Tibial nerve (tissue), 4 donors: ENCODE measurements at regions not wholly inside any gene's neighbourhood (a gene's known extent, or its start where the extent isn't known, plus 50 kb on each side); places are given as distances from the start of the nearest gene placed in this dataset.

ENCODE experiments used
- CTCF ChIP-seq, 5 experiments: fragments of 200-600 bp in 3 of 5; fragments of 450-650 bp in 2 of 5; sonication (generic) in 3 of 5; IDR thresholded peaks; one replicate each; pipeline ENCODE4 v1.5.1; 2016 to 2019; ENCODE audit warnings: antibody characterized with exemption in 5 of 5, mild to moderate bottlenecking in 3 of 5, moderate library complexity in 2 of 5
- EP300 ChIP-seq, 2 donors: sonication (generic); formaldehyde crosslinking; IDR thresholded peaks; one replicate each; pipeline ENCODE4 v1.6.1; 2017; ENCODE audit warnings: antibody characterized with exemption in 2 of 2, mild to moderate bottlenecking in 1 of 2
- POLR2A ChIP-seq, 2 donors: fragments of 450-650 bp; IDR thresholded peaks; one replicate each; pipeline ENCODE4 v1.6.1; 2017; ENCODE audit warnings: antibody characterized with exemption in 2 of 2, mild to moderate bottlenecking in 2 of 2, moderate library complexity in 2 of 2

DNA sequence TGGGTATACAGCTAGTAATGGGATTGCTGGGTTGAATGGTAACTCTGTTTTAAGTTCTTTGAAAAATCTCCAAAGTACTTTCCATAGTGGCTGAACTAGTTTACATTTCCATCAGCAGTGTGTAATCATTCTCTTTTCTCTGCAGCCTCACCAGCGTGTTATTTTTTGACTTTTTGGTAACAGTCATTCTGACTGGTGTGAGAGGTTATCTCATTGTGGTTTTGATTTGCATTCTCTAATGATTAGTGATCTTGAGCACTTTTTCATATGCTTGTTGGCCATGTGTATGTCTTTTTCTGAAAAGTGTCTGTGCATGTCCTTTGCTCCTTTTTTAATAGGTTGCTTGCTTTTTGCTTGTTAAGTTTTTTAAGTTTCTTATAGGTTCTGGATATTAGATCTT lies 194.2 kb upstream of the PHACTR1 start:
- no peak for TF ChIP-seq POLR2A (IDR thresholded peaks at IDR 0.05)
- no peak for TF ChIP-seq CTCF (IDR thresholded peaks at IDR 0.05)
- TF ChIP-seq EP300 (IDR thresholded peaks at IDR 0.05), result no peak
